ENCODE measurements at regions not wholly inside any gene's neighbourhood (a gene's known extent, or its start where the extent isn't known, plus 50 kb on each side); places are given as distances from the start of the nearest gene placed in this dataset.
"Not testable (repeated sequence)": the region's sequence is repeated elsewhere in the genome, so short reads cannot be mapped to it uniquely, and the experiment has no call there.

DNA sequence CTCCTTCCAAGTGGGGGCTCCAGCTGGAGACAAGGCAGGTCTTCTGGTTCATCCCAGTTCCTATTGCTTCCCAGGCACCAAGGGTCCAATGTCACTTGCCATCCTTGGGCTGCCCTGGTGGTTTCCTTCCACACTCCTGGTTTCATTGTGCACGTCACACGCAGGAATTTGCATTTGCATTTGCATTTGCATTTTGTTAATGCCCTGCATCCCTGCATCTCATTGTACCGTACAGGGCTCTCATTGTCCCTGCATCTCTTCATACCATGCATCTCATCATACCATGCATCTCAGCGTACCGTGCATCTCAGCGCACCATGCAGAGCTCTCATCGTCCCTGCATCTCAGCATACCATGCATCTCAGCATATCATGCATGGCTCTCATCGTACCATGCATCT, 112.2 kb upstream of the SYT13 start:
- no peak for FAIRE-seq
- TF ChIP-seq POLR2AphosphoS5 (IDR thresholded peaks at IDR 0.05; ENCODE audit: low read depth, low read length), result no peak
- no peak for TF ChIP-seq TAF1 (IDR thresholded peaks at IDR 0.05; ENCODE audit: borderline replicate concordance, low read depth, low read length)
- TF ChIP-seq POLR2A (IDR thresholded peaks at IDR 0.05; ENCODE audit: low read depth, low read length), result no peak
- DNase-seq (ENCODE audit: insufficient read length), result no peak

DNA sequence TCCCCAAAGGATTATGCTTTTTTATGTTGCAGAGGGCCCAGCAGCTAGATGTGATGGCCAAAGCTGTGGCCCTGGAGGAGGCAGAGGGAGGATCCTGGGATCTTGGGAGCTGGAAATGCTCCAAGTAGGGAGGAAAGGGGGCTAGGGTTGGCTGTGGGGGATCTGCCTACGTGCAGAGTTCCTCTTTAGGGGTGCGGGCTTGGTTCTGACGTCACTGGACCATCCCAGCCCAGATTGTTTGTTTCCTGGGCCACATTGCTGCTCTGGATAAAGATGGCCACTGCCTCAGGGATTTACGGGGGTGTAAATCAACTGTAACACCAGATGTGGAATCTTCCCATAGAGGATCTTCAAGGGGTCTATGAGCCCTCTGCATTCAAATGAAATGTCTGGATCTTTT, 110.3 kb upstream of the SYT13 start:
- FAIRE-seq (no peak), DNase-seq (ENCODE audit: insufficient read length) (no peak)
- TF ChIP-seq POLR2A (IDR thresholded peaks at IDR 0.05; ENCODE audit: low read depth, low read length), result no peak
- no peak for TF ChIP-seq POLR2AphosphoS5 (IDR thresholded peaks at IDR 0.05; ENCODE audit: low read depth, low read length)
- TF ChIP-seq TAF1 (IDR thresholded peaks at IDR 0.05; ENCODE audit: borderline replicate concordance, low read depth, low read length), result no peak

DNA sequence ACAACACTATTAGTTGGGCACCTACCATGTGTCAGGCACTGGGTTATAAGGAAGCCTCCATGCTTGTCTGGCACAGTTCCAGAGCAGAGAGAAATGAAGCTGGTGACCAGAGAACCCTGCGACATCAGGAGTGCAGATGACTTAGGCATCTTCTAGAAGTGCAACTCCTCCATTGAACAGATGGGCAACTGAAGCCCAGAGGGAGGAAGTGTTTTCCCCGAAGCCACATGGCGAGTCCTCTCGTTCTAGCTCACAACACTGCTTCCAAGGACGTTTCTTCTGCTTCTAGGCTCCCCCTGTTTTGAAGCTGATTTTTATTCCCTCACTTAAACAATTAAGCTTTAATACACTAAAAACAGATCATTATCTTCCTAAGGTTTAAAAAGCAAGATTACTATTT, 109.8 kb upstream of the SYT13 start:
- TF ChIP-seq POLR2A (IDR thresholded peaks at IDR 0.05; ENCODE audit: low read depth, low read length), result no peak
- no peak for TF ChIP-seq POLR2AphosphoS5 (IDR thresholded peaks at IDR 0.05; ENCODE audit: low read depth, low read length)
- no peak for TF ChIP-seq TAF1 (IDR thresholded peaks at IDR 0.05; ENCODE audit: borderline replicate concordance, low read depth, low read length)
- DNase-seq (ENCODE audit: insufficient read length), result no peak
- no peak for FAIRE-seq

DNA sequence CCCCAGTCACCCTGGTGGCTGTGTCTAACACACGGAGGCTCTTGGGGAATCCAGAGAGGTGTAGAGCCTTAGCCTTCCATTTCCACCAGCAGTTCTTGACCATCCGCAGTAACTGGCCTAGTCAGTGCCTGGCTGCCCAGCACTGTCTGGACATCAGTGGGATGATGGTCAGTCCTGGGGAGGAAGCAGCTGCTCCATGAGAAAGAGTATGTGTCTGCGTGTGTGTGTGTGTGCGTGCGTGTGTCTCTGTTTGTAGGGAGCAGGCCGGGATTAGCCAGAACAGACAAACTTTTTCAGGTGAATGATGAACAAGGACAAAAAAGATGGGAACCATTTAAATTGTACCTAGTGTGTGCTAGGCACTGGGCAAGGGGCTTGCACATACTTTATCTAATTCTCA, 109.3 kb upstream of the SYT13 start:
- no peak for TF ChIP-seq TAF1 (IDR thresholded peaks at IDR 0.05; ENCODE audit: borderline replicate concordance, low read depth, low read length)
- no peak for TF ChIP-seq POLR2AphosphoS5 (IDR thresholded peaks at IDR 0.05; ENCODE audit: low read depth, low read length)
- TF ChIP-seq POLR2A (IDR thresholded peaks at IDR 0.05; ENCODE audit: low read depth, low read length), result no peak
- FAIRE-seq (no peak), DNase-seq (ENCODE audit: insufficient read length) (no peak)

DNA sequence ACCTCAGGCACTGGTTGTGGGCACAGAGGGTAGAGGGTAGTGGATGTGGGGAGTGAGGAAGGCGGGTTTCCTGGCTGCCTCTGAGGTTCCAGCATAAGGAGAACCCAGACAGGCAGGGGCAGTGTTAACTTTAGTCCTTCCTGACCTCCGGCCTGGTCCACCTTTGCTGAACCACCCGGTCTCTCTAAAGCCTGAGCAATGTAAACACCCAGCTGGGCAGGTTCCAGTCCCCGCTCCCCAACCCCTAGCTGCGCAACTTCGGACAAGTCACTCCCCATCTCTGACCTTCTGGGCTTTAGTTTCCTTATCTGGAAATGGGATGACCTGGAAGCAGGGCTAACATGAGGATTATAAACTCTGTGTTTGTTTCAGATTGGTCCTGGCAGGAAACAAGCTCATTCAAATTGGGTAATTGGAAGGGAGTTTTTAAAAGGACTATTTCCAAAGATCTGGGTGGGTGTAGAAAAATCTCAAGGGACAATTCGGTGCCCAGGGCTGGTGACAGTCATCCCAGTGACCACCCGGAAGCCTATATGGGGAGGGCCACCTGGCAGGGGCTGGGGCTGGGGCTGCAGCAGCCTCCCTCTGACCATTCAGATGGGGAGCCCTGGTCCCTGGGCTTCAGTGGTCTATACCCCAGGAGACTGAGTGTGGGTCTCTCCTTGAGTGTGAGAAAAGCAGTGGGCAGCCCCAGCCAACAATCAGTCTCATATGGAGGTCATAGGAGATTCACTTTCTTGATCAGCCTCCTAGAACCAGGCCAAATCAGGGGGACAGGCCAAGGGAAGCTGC, 108.3 kb upstream of the SYT13 start:
- TF ChIP-seq TAF1 (IDR thresholded peaks at IDR 0.05; ENCODE audit: borderline replicate concordance, low read depth, low read length), result no peak
- FAIRE-seq, result no peak
- no peak for DNase-seq (ENCODE audit: insufficient read length)

DNA sequence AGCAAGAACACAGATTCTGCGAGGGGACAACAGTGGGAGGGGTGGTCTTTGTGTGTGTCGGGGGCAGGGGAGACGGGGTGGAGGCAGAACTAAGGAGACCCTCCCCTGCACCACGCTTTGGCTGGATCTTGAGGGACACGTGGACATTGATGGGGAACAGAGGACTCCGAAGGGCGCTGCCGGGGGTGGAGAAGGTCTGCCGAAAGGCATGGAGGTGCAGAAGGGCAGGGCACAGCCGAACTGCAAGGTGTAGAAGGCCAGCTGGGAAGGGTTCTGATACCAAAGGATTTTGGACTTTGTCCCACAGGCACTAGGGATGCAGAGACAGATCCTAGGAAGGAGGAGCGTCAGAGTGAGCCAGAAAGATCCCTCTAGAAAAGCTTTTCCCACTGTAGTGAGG, 107.7 kb upstream of the SYT13 start:
- TF ChIP-seq POLR2A (IDR thresholded peaks at IDR 0.05; ENCODE audit: low read depth, low read length) (no peak), POLR2AphosphoS5 (IDR thresholded peaks at IDR 0.05; ENCODE audit: low read depth, low read length) (no peak), TAF1 (IDR thresholded peaks at IDR 0.05; ENCODE audit: borderline replicate concordance, low read depth, low read length) (no peak)
- DNase-seq (ENCODE audit: insufficient read length) (no peak), FAIRE-seq (no peak)

DNA sequence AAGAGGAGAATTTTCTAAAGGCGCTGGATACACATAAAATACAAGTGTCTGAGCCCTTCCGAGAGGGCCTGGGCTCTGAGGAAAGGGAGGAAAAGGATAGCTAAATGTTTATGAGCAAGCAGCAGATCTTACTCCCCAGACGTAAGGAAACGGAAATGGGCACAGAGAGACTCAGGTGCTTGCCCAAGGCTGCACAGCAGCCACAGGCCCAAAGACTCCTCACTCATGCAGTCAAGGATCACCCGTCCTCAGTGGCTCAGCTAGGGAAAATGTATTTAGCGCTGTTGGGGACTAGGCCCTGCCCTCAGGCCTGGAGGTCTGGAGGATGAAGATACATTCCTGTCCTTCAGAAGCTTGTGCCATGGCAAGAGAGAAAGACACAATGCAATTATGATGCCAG, 107.2 kb upstream of the SYT13 start:
- no peak for DNase-seq (ENCODE audit: insufficient read length)
- TF ChIP-seq TAF1 (IDR thresholded peaks at IDR 0.05; ENCODE audit: borderline replicate concordance, low read depth, low read length), result no peak
- no peak for TF ChIP-seq POLR2A (IDR thresholded peaks at IDR 0.05; ENCODE audit: low read depth, low read length)
- TF ChIP-seq POLR2AphosphoS5 (IDR thresholded peaks at IDR 0.05; ENCODE audit: low read depth, low read length), result no peak
- FAIRE-seq, result no peak

DNA sequence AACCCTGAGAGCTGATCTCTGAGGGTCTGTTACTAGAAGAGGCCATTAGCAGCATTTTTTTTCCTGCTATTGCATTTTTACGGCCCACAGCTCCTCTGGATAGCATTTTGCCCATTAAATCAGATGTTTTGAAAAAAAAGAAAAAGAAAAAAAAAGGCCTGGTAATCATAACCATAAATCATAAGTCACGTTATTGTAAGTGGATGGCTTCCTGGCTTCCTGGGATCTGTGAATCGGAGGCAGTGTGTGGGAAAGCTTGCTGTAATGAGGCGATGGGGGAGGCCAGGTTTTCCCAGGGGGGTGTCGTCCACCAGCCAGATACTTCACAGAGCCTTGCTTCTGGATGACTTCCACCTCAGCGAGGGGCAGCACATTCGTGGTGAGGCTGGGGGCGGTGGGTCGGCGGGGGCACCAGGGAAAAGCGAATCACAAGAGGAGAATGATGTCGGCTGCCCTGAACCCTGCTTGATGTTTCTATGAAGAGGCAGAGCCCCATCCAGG, 106.5 kb upstream of the SYT13 start:
- DNase-seq (ENCODE audit: insufficient read length) (no peak), FAIRE-seq (no peak)
- TF ChIP-seq TAF1 (IDR thresholded peaks at IDR 0.05; ENCODE audit: borderline replicate concordance, low read depth, low read length) (no peak), POLR2A (IDR thresholded peaks at IDR 0.05; ENCODE audit: low read depth, low read length) (no peak), POLR2AphosphoS5 (IDR thresholded peaks at IDR 0.05; ENCODE audit: low read depth, low read length) (no peak)

DNA sequence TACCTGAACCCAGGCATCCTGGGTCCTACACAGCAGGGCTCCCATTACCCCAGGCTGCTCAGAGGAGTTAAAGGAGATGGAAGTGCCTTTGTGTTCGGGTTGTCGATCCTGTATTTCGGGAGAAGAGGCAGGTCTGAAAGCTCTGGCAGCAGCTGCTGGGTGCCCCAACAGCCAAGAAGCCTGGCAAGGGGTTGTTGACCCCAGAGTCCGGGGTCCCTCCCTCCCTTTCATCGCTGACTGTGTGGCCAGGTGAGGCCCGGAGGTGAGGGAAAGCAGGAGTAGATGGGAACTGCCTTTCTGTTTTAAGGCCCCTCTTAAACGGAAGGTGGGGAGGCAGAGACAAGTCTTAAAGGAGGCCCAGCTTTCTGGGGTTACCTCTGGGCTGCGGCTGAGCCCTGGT, 106.0 kb upstream of the SYT13 start:
- DNase-seq (ENCODE audit: insufficient read length) (no peak), FAIRE-seq (no peak)
- no peak for TF ChIP-seq TAF1 (IDR thresholded peaks at IDR 0.05; ENCODE audit: borderline replicate concordance, low read depth, low read length)
- no peak for TF ChIP-seq POLR2AphosphoS5 (IDR thresholded peaks at IDR 0.05; ENCODE audit: low read depth, low read length)
- TF ChIP-seq POLR2A (IDR thresholded peaks at IDR 0.05; ENCODE audit: low read depth, low read length), result no peak

DNA sequence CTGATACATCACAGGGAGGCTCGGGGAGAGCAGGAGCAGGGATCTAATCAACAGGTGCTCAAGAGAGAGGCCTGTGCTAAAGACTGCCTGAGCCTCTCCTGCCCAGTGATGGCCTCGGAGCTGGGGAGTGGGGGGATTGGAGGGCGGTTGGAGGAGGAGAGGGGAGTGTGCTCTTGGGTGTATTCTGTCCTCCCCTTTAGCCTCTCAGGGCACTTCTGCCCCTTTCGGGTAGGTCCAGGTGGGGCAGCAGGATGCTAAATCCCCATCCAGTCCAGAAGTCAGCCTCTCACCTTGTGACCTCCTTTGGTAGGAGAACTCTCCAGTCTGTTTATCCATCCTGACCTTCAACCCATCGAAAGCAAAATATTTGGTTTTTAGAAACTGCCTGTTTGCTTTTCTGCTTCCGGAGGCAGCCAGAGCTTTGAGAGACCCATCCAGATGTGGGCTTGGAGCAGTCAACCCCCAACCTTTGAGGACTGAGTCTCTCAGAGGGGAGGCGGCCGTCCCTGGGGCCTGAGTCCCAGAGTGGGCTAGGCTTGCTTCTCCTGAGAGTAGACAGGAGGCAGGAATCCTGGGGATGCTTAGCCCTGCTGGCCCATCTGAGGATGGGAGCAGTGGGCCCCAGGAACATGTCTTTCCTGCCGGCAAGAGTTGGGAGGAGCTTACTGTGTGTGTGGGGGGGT, 105.2 kb upstream of the SYT13 start:
- FAIRE-seq (no peak), DNase-seq (ENCODE audit: insufficient read length) (no peak)
- TF ChIP-seq POLR2A (IDR thresholded peaks at IDR 0.05; ENCODE audit: low read depth, low read length), result no peak
- TF ChIP-seq POLR2AphosphoS5 (IDR thresholded peaks at IDR 0.05; ENCODE audit: low read depth, low read length), result no peak
- no peak for TF ChIP-seq TAF1 (IDR thresholded peaks at IDR 0.05; ENCODE audit: borderline replicate concordance, low read depth, low read length)

DNA sequence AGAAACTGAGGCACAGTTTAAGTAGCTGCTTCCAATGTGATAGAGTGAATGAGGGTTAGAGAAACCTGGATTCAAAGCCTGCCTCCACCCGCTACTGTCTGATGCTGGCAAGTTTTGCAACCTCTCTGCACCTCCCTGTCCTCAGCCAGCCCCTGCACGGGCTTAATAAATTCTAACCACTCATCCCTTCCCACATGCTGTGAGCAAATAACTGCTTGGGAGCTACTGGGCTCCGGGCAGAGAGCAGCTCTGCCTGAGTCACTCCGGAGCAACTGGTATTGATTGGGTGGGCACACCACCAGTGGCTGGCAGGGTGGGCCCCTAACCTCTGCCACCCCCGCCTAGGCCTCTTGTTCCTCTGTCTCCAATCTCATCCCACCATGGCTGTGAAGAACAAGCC, 104.3 kb upstream of the SYT13 start:
- no peak for TF ChIP-seq POLR2A (IDR thresholded peaks at IDR 0.05; ENCODE audit: low read depth, low read length)
- TF ChIP-seq TAF1 (IDR thresholded peaks at IDR 0.05; ENCODE audit: borderline replicate concordance, low read depth, low read length), result no peak
- no peak for TF ChIP-seq POLR2AphosphoS5 (IDR thresholded peaks at IDR 0.05; ENCODE audit: low read depth, low read length)
- DNase-seq (ENCODE audit: insufficient read length), result no peak
- no peak for FAIRE-seq

DNA sequence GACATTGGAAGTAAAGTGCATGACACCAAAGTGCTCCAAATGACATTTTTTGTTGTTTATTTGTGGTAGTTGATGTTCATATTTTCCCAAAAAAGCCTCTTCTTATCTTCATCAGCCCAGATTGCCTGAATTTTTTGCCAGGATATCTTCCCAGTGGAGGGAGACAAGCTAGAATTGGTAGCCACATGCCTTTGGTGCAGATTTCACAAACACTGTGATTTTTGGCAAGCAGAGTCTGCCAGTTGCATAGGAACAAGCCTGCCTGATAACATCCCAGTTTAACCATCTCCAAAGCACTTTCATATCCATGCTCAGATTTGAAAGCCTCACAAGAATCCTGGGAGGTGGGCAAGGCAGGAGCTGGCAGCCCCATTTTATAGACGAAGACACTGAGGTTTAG, 102.3 kb upstream of the SYT13 start:
- TF ChIP-seq POLR2A (IDR thresholded peaks at IDR 0.05; ENCODE audit: low read depth, low read length), result no peak
- TF ChIP-seq POLR2AphosphoS5 (IDR thresholded peaks at IDR 0.05; ENCODE audit: low read depth, low read length), result no peak
- FAIRE-seq (no peak), DNase-seq (ENCODE audit: insufficient read length) (no peak)

DNA sequence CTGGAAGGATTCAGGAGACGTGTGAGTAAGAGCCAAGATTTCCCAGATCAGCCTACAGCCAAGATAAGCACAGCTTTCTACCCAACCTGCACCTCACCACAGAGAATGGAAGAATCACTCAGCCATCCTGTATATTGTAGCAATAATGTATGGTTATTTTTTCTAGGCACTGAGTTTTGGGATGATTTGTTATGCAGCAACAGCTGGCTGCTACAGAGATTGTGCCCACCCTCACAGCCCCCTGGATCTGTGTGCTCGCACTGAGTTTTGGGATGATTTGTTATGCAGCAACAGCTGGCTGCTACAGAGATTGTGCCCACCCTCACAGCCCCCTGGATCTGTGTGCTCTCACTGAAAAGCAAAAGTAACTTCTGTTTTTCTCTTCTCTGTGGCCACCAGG, 101.7 kb upstream of the SYT13 start:
- not testable (repeated sequence) for FAIRE-seq; DNase-seq (ENCODE audit: insufficient read length)

All from GM12892 (cell line).